Neural cell (in vitro differentiated cells): ENCODE measurements at regions not wholly inside any gene's neighbourhood (a gene's known extent, or its start where the extent isn't known, plus 50 kb on each side); places are given as distances from the start of the nearest gene placed in this dataset.

Source experiments
- CTCF ChIP-seq: fragments of 450-650 bp; IDR thresholded peaks from 2 replicates; pipeline ENCODE4 v1.5.1; 2014; ENCODE audit warnings: antibody characterized with exemption, mild to moderate bottlenecking, moderate library complexity; ENCODE audit not compliant: poor library complexity, severe bottlenecking
- MXI1 ChIP-seq: fragments of 450-650 bp; conservative IDR thresholded peaks from 2 replicates; pipeline ENCODE4 v1.6.1; 2014; ENCODE audit warnings: antibody characterized with exemption, mild to moderate bottlenecking; ENCODE audit not compliant: poor library complexity, severe bottlenecking
- POLR2AphosphoS5 ChIP-seq: IDR thresholded peaks from 2 replicates; pipeline ENCODE4 v1.6.1; 2012
- RAD21 ChIP-seq: fragments of 450-650 bp; conservative IDR thresholded peaks from 2 replicates; pipeline ENCODE4 v1.6.1; 2014; ENCODE audit warnings: antibody characterized with exemption, mild to moderate bottlenecking, moderate library complexity
- SMC3 ChIP-seq: fragments of 450-650 bp; conservative IDR thresholded peaks from 2 replicates; pipeline ENCODE4 v1.6.1; 2014; ENCODE audit warnings: antibody characterized with exemption, mild to moderate bottlenecking, moderate library complexity; ENCODE audit not compliant: poor library complexity
- TF ChIP-seq, protein P1 (sequence below): IDR thresholded peaks from 2 replicates; pipeline ENCODE4 v1.6.1; 2012; ENCODE audit warnings: borderline replicate concordance

DNA sequence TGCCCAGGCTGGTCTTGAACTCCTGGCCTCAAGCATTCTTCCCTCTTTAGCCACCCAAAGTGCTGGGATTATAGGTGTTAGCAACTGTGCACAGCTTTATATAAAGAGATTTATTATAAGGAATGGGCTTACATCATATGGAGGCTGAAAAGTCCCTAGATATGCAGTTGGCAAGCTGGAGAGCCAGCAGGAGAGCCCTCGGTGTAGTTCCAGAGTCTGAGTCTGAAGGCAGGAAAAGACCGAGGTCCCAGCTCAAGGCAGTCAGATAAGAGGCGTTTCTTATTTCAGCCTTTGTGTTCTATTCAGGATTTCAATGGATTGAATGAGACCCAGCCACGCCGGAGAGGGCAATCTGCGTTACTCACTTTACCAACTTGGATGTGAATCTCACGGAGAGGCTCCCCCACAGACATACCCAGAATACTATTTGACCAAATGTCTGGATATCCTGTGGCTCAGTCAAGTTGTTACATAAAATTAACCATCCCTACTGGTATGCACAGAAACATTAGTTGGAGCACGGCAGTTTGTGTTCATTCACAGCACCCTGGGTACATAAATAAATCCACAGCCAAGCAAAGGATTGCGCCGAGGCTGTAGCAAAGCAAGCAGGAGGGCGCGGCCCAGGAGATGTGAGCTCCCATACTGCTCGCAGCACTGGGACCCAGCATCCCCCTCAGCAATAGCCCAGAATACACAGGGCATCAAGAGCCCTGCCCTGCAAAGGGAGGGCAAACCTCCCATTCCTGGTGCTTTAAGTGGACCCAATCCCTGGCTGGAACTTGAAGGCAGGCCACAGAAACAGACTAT lies 158.4 kb upstream of the ZNF32 start:
- TF ChIP-seq CTCF (no peak), POLR2AphosphoS5 (no peak), RAD21 (no peak), MXI1 (no peak), SMC3 (no peak)
- TF ChIP-seq, protein P1, sequence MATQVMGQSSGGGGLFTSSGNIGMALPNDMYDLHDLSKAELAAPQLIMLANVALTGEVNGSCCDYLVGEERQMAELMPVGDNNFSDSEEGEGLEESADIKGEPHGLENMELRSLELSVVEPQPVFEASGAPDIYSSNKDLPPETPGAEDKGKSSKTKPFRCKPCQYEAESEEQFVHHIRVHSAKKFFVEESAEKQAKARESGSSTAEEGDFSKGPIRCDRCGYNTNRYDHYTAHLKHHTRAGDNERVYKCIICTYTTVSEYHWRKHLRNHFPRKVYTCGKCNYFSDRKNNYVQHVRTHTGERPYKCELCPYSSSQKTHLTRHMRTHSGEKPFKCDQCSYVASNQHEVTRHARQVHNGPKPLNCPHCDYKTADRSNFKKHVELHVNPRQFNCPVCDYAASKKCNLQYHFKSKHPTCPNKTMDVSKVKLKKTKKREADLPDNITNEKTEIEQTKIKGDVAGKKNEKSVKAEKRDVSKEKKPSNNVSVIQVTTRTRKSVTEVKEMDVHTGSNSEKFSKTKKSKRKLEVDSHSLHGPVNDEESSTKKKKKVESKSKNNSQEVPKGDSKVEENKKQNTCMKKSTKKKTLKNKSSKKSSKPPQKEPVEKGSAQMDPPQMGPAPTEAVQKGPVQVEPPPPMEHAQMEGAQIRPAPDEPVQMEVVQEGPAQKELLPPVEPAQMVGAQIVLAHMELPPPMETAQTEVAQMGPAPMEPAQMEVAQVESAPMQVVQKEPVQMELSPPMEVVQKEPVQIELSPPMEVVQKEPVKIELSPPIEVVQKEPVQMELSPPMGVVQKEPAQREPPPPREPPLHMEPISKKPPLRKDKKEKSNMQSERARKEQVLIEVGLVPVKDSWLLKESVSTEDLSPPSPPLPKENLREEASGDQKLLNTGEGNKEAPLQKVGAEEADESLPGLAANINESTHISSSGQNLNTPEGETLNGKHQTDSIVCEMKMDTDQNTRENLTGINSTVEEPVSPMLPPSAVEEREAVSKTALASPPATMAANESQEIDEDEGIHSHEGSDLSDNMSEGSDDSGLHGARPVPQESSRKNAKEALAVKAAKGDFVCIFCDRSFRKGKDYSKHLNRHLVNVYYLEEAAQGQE: no peak
